OCI-LY1 (cell line): ENCODE measurements at regions not wholly inside any gene's neighbourhood (a gene's known extent, or its start where the extent isn't known, plus 50 kb on each side); places are given as distances from the start of the nearest gene placed in this dataset.

ENCODE experiments used
- CTCF ChIP-seq: fragments of 200-600 bp; sonication (generic), shearing (Covaris generic); IDR thresholded peaks from 2 replicates; pipeline ENCODE4 v1.5.1; 2017; ENCODE audit warnings: mild to moderate bottlenecking, antibody characterized with exemption, low read length, moderate library complexity, mixed read lengths
- EZH2 ChIP-seq: fragments of 200-600 bp; sonication (generic), shearing (Covaris generic); IDR thresholded peaks from 2 replicates; pipeline ENCODE4 v1.8.0; 2017; ENCODE audit warnings: borderline replicate concordance, mixed run types, mild to moderate bottlenecking, antibody characterized with exemption, low read length, moderate library complexity, mixed read lengths

GRCh38 chr18:53745224-53745967 is 479.1 kb downstream of the MBD2 start:
- no peak for TF ChIP-seq CTCF
- no peak for TF ChIP-seq EZH2
